ENCODE measurements at regions not wholly inside any gene's neighbourhood (a gene's known extent, or its start where the extent isn't known, plus 50 kb on each side); places are given as distances from the start of the nearest gene placed in this dataset.

GRCh38 chr9:96067600-96067999 is 192.1 kb downstream of the ERCC6L2 start:
- intact Hi-C loops (cut with DNase I), result no loop called here
- Histone ChIP-seq H3K27ac (no peak overlapping the region), H3K27me3 (no peaks in the 10 kb centered on the region), H3K4me3 (replicated peaks in 1 of 3) (no peak overlapping the region), H3K36me3 (no peaks in the 10 kb centered on the region), H3K9me3 (no peaks in the 10 kb centered on the region), H3K4me1 (peaks cover 34 to 57% of the 10 kb centered on the region in 2 donors)
- no peak for DNase-seq
- 75 to 76% methylated on average over 5 of the region's 5 CpGs for WGBS, 2 donors
- TF ChIP-seq, protein P1, sequence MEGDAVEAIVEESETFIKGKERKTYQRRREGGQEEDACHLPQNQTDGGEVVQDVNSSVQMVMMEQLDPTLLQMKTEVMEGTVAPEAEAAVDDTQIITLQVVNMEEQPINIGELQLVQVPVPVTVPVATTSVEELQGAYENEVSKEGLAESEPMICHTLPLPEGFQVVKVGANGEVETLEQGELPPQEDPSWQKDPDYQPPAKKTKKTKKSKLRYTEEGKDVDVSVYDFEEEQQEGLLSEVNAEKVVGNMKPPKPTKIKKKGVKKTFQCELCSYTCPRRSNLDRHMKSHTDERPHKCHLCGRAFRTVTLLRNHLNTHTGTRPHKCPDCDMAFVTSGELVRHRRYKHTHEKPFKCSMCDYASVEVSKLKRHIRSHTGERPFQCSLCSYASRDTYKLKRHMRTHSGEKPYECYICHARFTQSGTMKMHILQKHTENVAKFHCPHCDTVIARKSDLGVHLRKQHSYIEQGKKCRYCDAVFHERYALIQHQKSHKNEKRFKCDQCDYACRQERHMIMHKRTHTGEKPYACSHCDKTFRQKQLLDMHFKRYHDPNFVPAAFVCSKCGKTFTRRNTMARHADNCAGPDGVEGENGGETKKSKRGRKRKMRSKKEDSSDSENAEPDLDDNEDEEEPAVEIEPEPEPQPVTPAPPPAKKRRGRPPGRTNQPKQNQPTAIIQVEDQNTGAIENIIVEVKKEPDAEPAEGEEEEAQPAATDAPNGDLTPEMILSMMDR (IDR thresholded peaks at IDR 0.05), result no peak
- no peak for TF ChIP-seq POLR2A (IDR thresholded peaks at IDR 0.05)

DNA sequence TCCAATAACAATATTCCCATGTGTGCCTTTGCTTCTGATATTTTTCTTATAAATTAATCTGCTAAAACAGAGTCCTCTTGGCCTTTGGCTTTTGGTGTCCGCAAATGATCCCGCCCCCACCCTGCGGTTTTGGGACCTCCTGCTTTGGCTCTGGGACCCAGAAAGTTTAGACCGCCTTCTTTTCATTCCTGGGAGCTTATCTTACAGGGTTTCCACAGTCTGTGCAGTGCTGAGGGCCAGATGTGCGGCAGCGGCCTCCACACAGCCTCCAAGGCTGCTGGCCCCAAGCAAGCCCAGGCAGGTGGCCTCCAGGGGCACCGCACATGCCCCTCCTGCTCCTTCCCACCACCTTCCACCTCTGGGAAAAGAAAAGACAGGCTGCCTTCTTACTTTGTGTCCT is 191.5 kb downstream of the ERCC6L2 start:
- peak in 1 of 2 donors; percentile 13 for DNase-seq
- WGBS, 2 donors, result 69 to 77% methylated on average over 7 of the region's 7 CpGs
- Histone ChIP-seq H3K27ac (peak overlapping the region in 1 of 3 donors; percentile 20), H3K9me3 (no peaks in the 10 kb centered on the region), H3K27me3 (no peaks in the 10 kb centered on the region), H3K4me1 (peaks cover 38 to 60% of the 10 kb centered on the region in 2 donors), H3K36me3 (no peaks in the 10 kb centered on the region), H3K4me3 (replicated peaks in 1 of 3) (no peak overlapping the region)
- intact Hi-C loops (cut with DNase I), result no loop called here
- TF ChIP-seq, protein P1 (IDR thresholded peaks at IDR 0.05), result no peak
- no peak for TF ChIP-seq POLR2A (IDR thresholded peaks at IDR 0.05)

GRCh38 chr9:96065482-96066251 is 190.2 kb downstream of the ERCC6L2 start:
- 91 to 96% methylated on average over 8 of the region's 8 CpGs for WGBS, 2 donors
- H3K36me3 ChIP-seq, result no peaks in the 10 kb centered on the region
- no peaks in the 10 kb centered on the region for H3K27me3 ChIP-seq
- H3K9me3 ChIP-seq, result no peaks in the 10 kb centered on the region
- no peak overlapping the region for H3K27ac ChIP-seq
- H3K4me3 ChIP-seq (replicated peaks in 1 of 3), result no peak overlapping the region
- no peak for DNase-seq
- peaks cover 31 to 48% of the 10 kb centered on the region in 2 donors for H3K4me1 ChIP-seq
- intact Hi-C loops (cut with DNase I), result no loop called here
- TF ChIP-seq, protein P1 (IDR thresholded peaks at IDR 0.05), result no peak
- TF ChIP-seq POLR2A (IDR thresholded peaks at IDR 0.05), result no peak

DNA sequence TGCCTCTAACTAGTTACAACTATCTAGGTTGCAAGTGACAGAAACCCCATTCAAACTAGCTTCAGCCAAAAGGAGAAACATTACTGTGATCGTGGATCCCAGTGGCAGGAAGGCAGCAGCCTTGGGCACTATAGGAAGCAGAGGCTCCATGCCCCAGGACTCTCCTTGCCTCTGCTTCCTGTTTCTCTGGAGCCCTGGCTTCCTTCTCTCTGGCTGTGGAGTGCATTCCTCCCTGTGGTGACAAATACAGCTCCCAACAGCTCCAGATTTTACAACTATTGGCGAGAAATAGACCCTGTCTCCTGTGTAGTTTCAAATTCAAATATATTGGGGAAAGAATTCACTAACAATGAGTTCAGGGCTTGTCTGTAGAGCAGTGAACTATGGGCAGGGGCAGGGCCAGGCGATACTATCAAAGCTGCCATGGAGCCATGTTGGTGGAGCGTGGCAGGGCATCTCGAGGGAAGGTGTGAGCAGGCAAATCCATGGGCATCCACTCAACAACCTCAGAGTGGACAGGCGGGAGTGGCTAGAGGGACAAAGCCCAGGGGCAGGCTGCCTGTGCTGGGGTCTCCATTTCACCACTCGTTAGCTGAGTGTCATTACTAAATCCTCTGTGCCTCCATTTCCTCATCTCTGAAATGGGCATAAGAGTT is 189.5 kb downstream of the ERCC6L2 start:
- WGBS, 2 donors, result 82 to 87% methylated on average over 7 of the region's 7 CpGs
- no peaks in the 10 kb centered on the region for H3K9me3 ChIP-seq
- no peak overlapping the region for H3K27ac ChIP-seq
- intact Hi-C loops (cut with DNase I), result no loop called here
- H3K36me3 ChIP-seq, result no peaks in the 10 kb centered on the region
- H3K4me1 ChIP-seq, result peaks cover 26 to 41% of the 10 kb centered on the region in 2 donors
- H3K4me3 ChIP-seq (replicated peaks in 1 of 3), result no peak overlapping the region
- no peak for DNase-seq
- TF ChIP-seq POLR2A (IDR thresholded peaks at IDR 0.05), result no peak
- TF ChIP-seq, protein P1 (IDR thresholded peaks at IDR 0.05), result no peak
- no peaks in the 10 kb centered on the region for H3K27me3 ChIP-seq

DNA sequence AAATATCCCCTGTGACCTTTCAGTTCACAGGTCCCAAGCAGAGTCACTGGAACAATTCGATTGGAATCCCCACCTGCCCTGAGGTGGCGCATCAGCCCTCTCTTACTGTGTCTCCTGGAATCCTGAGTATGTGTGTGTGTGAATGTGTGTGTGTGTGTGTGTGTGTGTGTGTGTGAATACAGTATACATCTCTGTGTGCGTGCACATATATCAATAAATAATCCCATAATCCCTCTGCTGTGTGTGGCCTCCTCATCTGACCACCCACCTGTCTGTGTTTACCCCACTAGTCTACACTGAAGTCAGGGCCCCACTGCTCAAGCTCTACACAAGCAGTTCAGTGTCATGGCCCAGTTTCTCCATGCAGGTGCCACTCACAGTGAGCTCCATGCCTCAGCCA is 187.4 kb downstream of the ERCC6L2 start:
- TF ChIP-seq POLR2A (IDR thresholded peaks at IDR 0.05), result no peak
- TF ChIP-seq, protein P1 (IDR thresholded peaks at IDR 0.05), result no peak
- no peak for DNase-seq
- WGBS, 2 donors, result 94 to 97% methylated on average over 3 of the region's 3 CpGs
- Histone ChIP-seq H3K9me3 (no peaks in the 10 kb centered on the region), H3K4me3 (replicated peaks in 1 of 3) (no peak overlapping the region), H3K36me3 (no peaks in the 10 kb centered on the region), H3K4me1 (peaks cover 10 to 23% of the 10 kb centered on the region in 2 donors), H3K27me3 (no peaks in the 10 kb centered on the region), H3K27ac (no peak overlapping the region)
- intact Hi-C loops (cut with DNase I), result no loop called here
